ENCODE measurements at regions not wholly inside any gene's neighbourhood (a gene's known extent, or its start where the extent isn't known, plus 50 kb on each side); places are given as distances from the start of the nearest gene placed in this dataset.

DNA sequence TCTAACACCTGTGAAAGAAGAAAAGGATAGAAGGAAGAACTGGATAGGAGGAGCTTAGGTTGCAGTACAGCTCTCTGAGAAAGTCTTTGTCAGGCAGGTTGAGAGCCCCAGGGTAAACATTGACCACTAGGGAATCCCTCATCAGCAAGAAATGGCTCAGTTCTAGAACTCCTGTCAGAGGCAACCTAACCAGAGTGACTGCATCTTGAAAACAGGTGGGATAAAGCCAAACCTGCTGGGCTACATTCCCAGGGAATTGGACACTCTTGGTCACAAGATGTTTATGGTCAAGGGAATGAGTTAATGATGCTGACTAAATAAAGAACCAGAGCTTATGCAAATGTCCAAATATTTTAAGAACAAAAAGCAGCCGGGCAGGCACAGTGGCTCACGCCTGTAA is 108.3 kb upstream of the MED14 start:
- Mint-ChIP-seq H3K4me1 (no peaks in the 10 kb centered on the region), H3K9me3 (peaks cover 0 to 35% (median 26%) of the 10 kb centered on the region in 5 donors), H3K27ac (no peak overlapping the region), H3K36me3 (peaks cover 0 to 9% (median 5%) of the 10 kb centered on the region in 3 donors), H3K27me3 (peaks cover 7 to 25% of the 10 kb centered on the region in 2 donors), H3K4me3 (no peak overlapping the region)
- no peaks in the 10 kb centered on the region for H3K36me3 ChIP-seq (ENCODE audit: insufficient read depth, low read length)
- DNase-seq = no peak
- H3K27me3 ChIP-seq (ENCODE audit: insufficient read depth, low read length, poor library complexity, severe bottlenecking) = no peaks in the 10 kb centered on the region
- POLR2A ChIA-PET = no interaction called here
- no peaks in the 10 kb centered on the region for H3K9me3 ChIP-seq (ENCODE audit: low read length)
- no peak overlapping the region for H3K27ac ChIP-seq (ENCODE audit: low read depth, low read length)
- no peak overlapping the region for H3K4me3 ChIP-seq (ENCODE audit: low read length)
- CTCF ChIA-PET = no interaction called here
- H3K4me1 ChIP-seq (ENCODE audit: insufficient read depth, low read length) = no peaks in the 10 kb centered on the region

DNA sequence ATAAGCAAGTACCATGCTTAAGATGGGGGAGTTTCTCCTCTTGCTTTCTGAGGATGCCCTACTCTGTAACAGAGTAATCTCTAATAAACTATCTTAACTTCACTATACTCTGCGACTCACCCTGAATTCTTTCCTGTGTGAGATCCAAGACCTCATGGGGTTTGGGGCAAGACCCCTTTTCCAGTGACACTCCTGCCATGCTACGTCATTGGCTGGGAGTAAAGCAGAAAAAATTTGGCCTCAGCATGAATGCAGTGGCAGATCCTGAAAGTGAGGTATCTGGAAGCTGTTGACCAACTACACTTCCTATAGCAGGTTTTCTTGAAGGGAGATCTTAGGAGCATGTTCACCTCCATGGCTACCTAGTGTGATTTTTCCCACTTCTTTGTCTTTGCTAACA is 109.1 kb upstream of the MED14 start:
- H3K27ac Mint-ChIP-seq = no peak overlapping the region
- peaks cover 0 to 9% (median 5%) of the 10 kb centered on the region in 3 donors for H3K36me3 Mint-ChIP-seq
- Histone ChIP-seq H3K36me3 (ENCODE audit: insufficient read depth, low read length) (no peaks in the 10 kb centered on the region), H3K4me1 (ENCODE audit: insufficient read depth, low read length) (no peaks in the 10 kb centered on the region), H3K4me3 (ENCODE audit: low read length) (no peak overlapping the region), H3K9me3 (ENCODE audit: low read length) (no peaks in the 10 kb centered on the region), H3K27me3 (ENCODE audit: insufficient read depth, low read length, poor library complexity, severe bottlenecking) (no peaks in the 10 kb centered on the region), H3K27ac (ENCODE audit: low read depth, low read length) (no peak overlapping the region)
- no peak overlapping the region for H3K4me3 Mint-ChIP-seq
- DNase-seq = no peak
- ChIA-PET POLR2A (no interaction called here), CTCF (no interaction called here)
- H3K27me3 Mint-ChIP-seq = peaks cover 10 to 17% of the 10 kb centered on the region in 2 donors
- no peaks in the 10 kb centered on the region for H3K4me1 Mint-ChIP-seq
- peaks cover 0 to 29% (median 24%) of the 10 kb centered on the region in 5 donors for H3K9me3 Mint-ChIP-seq

DNA sequence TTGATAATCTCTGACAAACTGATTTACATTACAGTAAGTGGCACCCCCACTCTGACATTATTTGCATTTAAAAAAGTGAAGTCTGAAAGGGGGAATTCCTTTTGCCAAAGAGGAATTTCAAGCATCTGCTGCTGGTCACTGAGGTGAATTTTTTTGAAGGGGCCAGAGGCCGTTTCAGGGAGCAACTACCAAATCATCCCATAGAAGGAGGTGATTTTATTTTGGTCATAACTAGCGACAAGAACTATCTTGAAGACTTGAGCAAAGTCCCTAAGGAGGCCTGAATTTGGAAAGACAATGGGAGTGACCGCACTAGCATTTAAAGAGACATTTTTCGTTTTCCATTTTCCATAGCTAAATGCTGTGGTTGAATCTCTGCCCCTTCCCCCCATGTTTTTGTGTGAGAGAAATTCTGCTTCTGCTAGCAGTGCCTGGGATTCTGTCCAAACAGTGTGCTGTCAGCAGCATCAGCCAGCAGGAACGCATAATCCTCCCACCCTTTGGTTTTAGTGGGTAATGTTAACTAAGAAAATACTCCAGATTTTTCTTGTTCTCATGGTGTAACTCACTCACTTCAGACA is 110.1 kb upstream of the MED14 start:
- CTCF ChIA-PET = no interaction called here
- no peak overlapping the region for H3K27ac ChIP-seq (ENCODE audit: low read depth, low read length)
- Mint-ChIP-seq H3K36me3 (peaks cover 0 to 6% (median 5%) of the 10 kb centered on the region in 3 donors), H3K27ac (no peak overlapping the region), H3K9me3 (peaks cover 0 to 23% (median 19%) of the 10 kb centered on the region in 5 donors), H3K4me1 (no peaks in the 10 kb centered on the region), H3K4me3 (no peak overlapping the region), H3K27me3 (peaks cover 10 to 17% of the 10 kb centered on the region in 2 donors)
- no peak for DNase-seq
- H3K36me3 ChIP-seq (ENCODE audit: insufficient read depth, low read length) = no peaks in the 10 kb centered on the region
- no peaks in the 10 kb centered on the region for H3K4me1 ChIP-seq (ENCODE audit: insufficient read depth, low read length)
- POLR2A ChIA-PET = no interaction called here
- H3K9me3 ChIP-seq (ENCODE audit: low read length) = no peaks in the 10 kb centered on the region
- H3K4me3 ChIP-seq (ENCODE audit: low read length) = no peak overlapping the region
- H3K27me3 ChIP-seq (ENCODE audit: insufficient read depth, low read length, poor library complexity, severe bottlenecking) = no peaks in the 10 kb centered on the region

DNA sequence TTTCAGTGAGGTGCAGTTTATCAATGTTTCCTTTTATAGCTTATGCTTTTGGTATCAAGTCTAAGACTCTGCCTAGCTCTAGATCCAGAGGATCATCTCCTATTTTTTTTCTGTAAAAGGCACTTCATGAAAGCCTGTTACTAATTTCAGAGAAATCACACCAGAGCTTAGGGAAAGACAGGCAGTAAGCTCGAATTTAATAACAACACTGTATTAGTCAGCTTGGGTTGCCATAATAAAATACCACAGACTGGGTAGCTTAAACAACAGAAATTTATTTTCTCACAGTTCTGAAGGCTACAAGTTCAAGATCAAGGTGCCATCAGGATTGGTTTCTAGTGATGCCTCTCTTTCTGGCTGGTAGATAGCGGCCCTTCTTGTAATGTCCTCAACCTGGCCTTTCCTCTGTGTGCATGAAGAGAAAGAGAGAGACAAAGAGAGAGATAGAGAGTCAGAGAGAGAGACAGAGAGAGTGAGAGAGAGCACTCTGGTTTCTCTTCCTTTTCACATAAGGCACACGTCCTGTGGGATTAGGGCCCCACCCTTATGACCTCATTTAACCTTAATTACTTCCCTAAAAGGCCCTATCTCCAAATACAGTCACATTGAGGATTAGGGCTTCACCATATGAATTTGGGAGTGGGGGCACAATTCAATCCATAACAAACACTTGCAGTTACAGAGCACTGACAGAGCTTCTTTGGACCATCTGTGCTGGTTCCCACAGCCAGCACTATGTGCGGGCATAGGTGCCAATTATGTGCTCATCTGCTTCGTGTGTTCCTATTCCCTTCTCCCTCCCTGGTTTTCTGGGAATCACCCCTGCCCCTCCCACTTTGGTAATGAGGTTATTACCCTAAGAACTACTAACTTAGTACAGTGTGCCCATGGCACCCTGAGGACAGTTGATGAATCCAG is 114.8 kb upstream of the MED14 start:
- H3K9me3 ChIP-seq (ENCODE audit: low read length) = no peaks in the 10 kb centered on the region
- CTCF ChIA-PET = no interaction called here
- no peak for DNase-seq
- H3K27ac ChIP-seq (ENCODE audit: low read depth, low read length) = no peak overlapping the region
- no peaks in the 10 kb centered on the region for H3K36me3 ChIP-seq (ENCODE audit: insufficient read depth, low read length)
- H3K4me3 ChIP-seq (ENCODE audit: low read length) = no peak overlapping the region
- POLR2A ChIA-PET = no interaction called here
- H3K4me1 Mint-ChIP-seq = no peaks in the 10 kb centered on the region
- peaks cover 0 to 6% (median 0%) of the 10 kb centered on the region in 3 donors for H3K36me3 Mint-ChIP-seq
- no peak overlapping the region for H3K27ac Mint-ChIP-seq
- H3K9me3 Mint-ChIP-seq = no peaks in the 10 kb centered on the region
- H3K27me3 ChIP-seq (ENCODE audit: insufficient read depth, low read length, poor library complexity, severe bottlenecking) = no peaks in the 10 kb centered on the region
- no peaks in the 10 kb centered on the region for H3K4me1 ChIP-seq (ENCODE audit: insufficient read depth, low read length)
- H3K27me3 Mint-ChIP-seq = peaks cover 6 to 17% of the 10 kb centered on the region in 2 donors
- H3K4me3 Mint-ChIP-seq = no peak overlapping the region

DNA sequence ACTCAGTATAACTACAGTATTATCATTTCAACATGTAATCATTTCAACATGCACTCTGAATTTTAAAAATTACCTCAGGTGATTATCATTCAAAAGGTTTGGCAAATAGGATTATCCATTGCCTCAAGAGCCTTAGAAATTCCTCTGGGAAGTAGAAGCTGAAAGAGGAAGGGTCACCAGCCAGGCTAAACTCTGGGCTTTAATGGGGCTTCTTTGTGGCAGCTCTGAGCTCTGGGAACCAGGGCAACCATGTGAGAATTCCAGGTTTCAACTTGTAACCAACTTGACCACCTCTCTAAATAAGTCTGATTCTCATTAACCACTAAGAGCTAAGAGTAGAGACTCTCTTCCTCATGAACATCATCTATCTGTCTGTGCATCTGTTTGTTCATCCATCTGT is 117.2 kb upstream of the MED14 start:
- Mint-ChIP-seq H3K9me3 (no peaks in the 10 kb centered on the region), H3K27me3 (peaks cover 6 to 13% of the 10 kb centered on the region in 2 donors), H3K4me1 (no peaks in the 10 kb centered on the region), H3K36me3 (peaks cover 0 to 4% (median 0%) of the 10 kb centered on the region in 3 donors), H3K27ac (no peak overlapping the region), H3K4me3 (no peak overlapping the region)
- H3K9me3 ChIP-seq (ENCODE audit: low read length) = no peaks in the 10 kb centered on the region
- ChIA-PET CTCF (no interaction called here), POLR2A (no interaction called here)
- H3K4me1 ChIP-seq (ENCODE audit: insufficient read depth, low read length) = no peaks in the 10 kb centered on the region
- H3K4me3 ChIP-seq (ENCODE audit: low read length) = no peak overlapping the region
- DNase-seq = no peak
- no peaks in the 10 kb centered on the region for H3K27me3 ChIP-seq (ENCODE audit: insufficient read depth, low read length, poor library complexity, severe bottlenecking)
- no peaks in the 10 kb centered on the region for H3K36me3 ChIP-seq (ENCODE audit: insufficient read depth, low read length)
- no peak overlapping the region for H3K27ac ChIP-seq (ENCODE audit: low read depth, low read length)

DNA sequence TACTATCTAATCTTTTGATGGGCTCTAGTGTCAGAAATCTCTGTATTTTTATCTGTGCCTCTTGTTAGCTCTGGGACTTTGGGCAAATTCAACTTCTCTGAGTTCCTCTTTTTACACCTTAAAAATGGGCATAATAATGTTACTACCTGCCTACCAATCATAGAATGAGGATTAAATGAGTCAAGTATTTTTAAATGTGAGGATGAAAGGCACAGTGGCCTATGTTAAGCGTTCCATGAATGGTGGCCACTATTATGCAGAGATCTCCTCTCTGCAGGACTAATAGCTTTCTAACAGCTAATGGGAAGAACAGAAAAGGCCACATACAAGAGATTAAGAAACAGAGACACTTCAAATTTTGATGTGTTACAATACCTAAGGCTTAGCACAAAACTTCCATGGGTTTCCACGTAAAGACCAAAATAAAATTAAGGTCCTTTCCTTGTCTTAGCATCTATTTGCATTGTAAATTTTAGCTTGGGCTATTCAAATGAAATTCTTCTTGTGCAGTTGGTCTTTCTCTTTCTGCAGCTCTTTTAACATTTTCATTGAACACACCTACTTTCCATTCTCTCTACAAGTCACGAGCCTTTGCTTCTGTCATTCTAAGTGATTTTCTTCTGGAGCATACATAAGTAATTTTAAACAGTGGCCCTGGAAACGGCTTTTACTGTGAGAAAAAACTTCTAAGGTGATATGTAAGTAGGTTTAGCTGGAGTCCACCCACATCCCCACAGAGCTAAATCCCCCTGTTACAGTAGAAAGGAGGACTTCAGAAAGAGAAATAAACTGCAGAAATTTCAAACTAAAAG is 117.9 kb upstream of the MED14 start:
- Histone ChIP-seq H3K27me3 (ENCODE audit: insufficient read depth, low read length, poor library complexity, severe bottlenecking) (no peaks in the 10 kb centered on the region), H3K4me1 (ENCODE audit: insufficient read depth, low read length) (no peaks in the 10 kb centered on the region), H3K27ac (ENCODE audit: low read depth, low read length) (no peak overlapping the region), H3K36me3 (ENCODE audit: insufficient read depth, low read length) (no peaks in the 10 kb centered on the region), H3K9me3 (ENCODE audit: low read length) (no peaks in the 10 kb centered on the region), H3K4me3 (ENCODE audit: low read length) (no peak overlapping the region)
- Mint-ChIP-seq H3K36me3 (no peaks in the 10 kb centered on the region), H3K9me3 (no peaks in the 10 kb centered on the region), H3K4me3 (no peak overlapping the region), H3K4me1 (no peaks in the 10 kb centered on the region), H3K27ac (no peak overlapping the region), H3K27me3 (peaks cover 6 to 12% of the 10 kb centered on the region in 2 donors)
- CTCF ChIA-PET = interaction anchor here (0.6 kb wide), 1 partner anchor 1138 kb away, joined by 3 read pairs; no protein-coding TSS in a partner anchor
- POLR2A ChIA-PET = no interaction called here
- DNase-seq = no peak

DNA sequence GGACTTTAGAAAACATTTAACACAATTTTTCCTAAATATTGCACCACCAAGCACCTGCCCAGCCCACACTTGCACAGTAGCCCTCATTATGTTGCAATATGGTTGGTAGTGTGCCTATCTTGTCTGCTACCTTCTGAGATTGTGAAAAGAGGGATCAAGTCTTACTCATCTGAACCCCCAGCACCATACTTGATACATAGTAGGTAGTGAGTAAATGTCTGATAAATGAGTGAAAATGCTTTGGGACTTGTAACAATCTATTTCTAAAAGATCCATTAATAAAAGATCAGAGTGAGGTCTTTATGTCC is 118.4 kb upstream of the MED14 start:
- Histone ChIP-seq H3K27me3 (ENCODE audit: insufficient read depth, low read length, poor library complexity, severe bottlenecking) (no peaks in the 10 kb centered on the region), H3K36me3 (ENCODE audit: insufficient read depth, low read length) (no peaks in the 10 kb centered on the region), H3K27ac (ENCODE audit: low read depth, low read length) (no peak overlapping the region), H3K4me3 (ENCODE audit: low read length) (no peak overlapping the region), H3K9me3 (ENCODE audit: low read length) (no peaks in the 10 kb centered on the region), H3K4me1 (ENCODE audit: insufficient read depth, low read length) (no peaks in the 10 kb centered on the region)
- peaks cover 6 to 12% of the 10 kb centered on the region in 2 donors for H3K27me3 Mint-ChIP-seq
- H3K4me3 Mint-ChIP-seq = no peak overlapping the region
- DNase-seq = no peak
- POLR2A ChIA-PET = no interaction called here
- no peaks in the 10 kb centered on the region for H3K4me1 Mint-ChIP-seq
- no peaks in the 10 kb centered on the region for H3K9me3 Mint-ChIP-seq
- CTCF ChIA-PET = no interaction called here
- no peaks in the 10 kb centered on the region for H3K36me3 Mint-ChIP-seq
- H3K27ac Mint-ChIP-seq = no peak overlapping the region

DNA sequence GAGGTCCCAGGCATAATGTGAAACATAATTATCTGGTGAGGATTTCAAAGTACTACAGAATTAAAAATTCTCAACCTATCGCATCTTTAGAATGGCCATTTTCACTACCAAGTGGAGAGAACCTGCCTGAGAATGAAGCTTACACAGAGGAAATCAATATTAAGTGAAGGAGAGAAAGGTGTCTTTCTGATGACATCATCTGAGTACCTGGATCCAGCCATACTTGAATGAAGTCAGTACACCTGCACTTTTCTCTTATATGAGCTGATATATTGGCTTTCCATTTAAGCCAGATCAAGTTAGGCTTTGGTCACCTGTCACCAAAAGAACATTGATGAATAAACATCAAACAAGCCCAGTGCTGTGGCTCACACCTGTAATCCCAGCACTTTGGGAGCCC is 118.9 kb upstream of the MED14 start:
- peaks cover 5 to 12% of the 10 kb centered on the region in 2 donors for H3K27me3 Mint-ChIP-seq
- no peak overlapping the region for H3K4me3 Mint-ChIP-seq
- no peaks in the 10 kb centered on the region for H3K4me1 Mint-ChIP-seq
- no peaks in the 10 kb centered on the region for H3K4me1 ChIP-seq (ENCODE audit: insufficient read depth, low read length)
- no peaks in the 10 kb centered on the region for H3K36me3 Mint-ChIP-seq
- no peaks in the 10 kb centered on the region for H3K36me3 ChIP-seq (ENCODE audit: insufficient read depth, low read length)
- CTCF ChIA-PET = no interaction called here
- no peaks in the 10 kb centered on the region for H3K9me3 Mint-ChIP-seq
- H3K27ac ChIP-seq (ENCODE audit: low read depth, low read length) = no peak overlapping the region
- no peaks in the 10 kb centered on the region for H3K9me3 ChIP-seq (ENCODE audit: low read length)
- H3K4me3 ChIP-seq (ENCODE audit: low read length) = no peak overlapping the region
- H3K27me3 ChIP-seq (ENCODE audit: insufficient read depth, low read length, poor library complexity, severe bottlenecking) = no peaks in the 10 kb centered on the region
- POLR2A ChIA-PET = no interaction called here
- no peak overlapping the region for H3K27ac Mint-ChIP-seq
- no peak for DNase-seq
